Activated B cell treated with CpG ODN at 0.5 μM for 24 hours (primary cell): ENCODE measurements at regions not wholly inside any gene's neighbourhood (a gene's known extent, or its start where the extent isn't known, plus 50 kb on each side); places are given as distances from the start of the nearest gene placed in this dataset.

Experiments
- ATAC-seq: fragments of 200-7000 bp; cut with Tn5 transposase; one replicate; pipeline ENCODE4 v1.10.0; 2021; ENCODE audit warnings: low read depth, mild to moderate bottlenecking, moderate library complexity
- CTCF ChIA-PET: fragments of 350-600 bp; sonication (Branson Sonifier 250); formaldehyde crosslinking; loops from one replicate; lab custom pipeline; 2021; ENCODE audit warnings: antibody characterized with exemption; lab: Charles Lee
- POLR2A ChIA-PET: fragments of 350-600 bp; sonication (Branson Sonifier 250); formaldehyde crosslinking; loops from one replicate; lab custom pipeline; 2021; ENCODE audit warnings: antibody characterized with exemption; lab: Charles Lee
- DNase-seq: peaks from one replicate; pipeline ENCODE4 v3.0.0; 2022
- H3K27ac Mint-ChIP-seq: one replicate; pipeline ENCODE4 v1.8.0; 2020; ENCODE audit warnings: mixed read lengths
- H3K27me3 Mint-ChIP-seq: one replicate; pipeline ENCODE4 v1.8.0; 2021; ENCODE audit warnings: mixed read lengths
- H3K36me3 Mint-ChIP-seq: one replicate; pipeline ENCODE4 v1.8.0; 2021; ENCODE audit warnings: low read depth, mixed read lengths
- H3K4me1 Mint-ChIP-seq: one replicate; pipeline ENCODE4 v1.8.0; 2021; ENCODE audit warnings: mixed read lengths
- H3K4me3 Mint-ChIP-seq: one replicate; pipeline ENCODE4 v1.8.0; 2020; ENCODE audit warnings: mild to moderate bottlenecking, mixed read lengths
- H3K9me3 Mint-ChIP-seq: one replicate; pipeline ENCODE4 v1.8.0; 2020; ENCODE audit warnings: mixed read lengths
- CTCF ChIP-seq: fragments of 200-600 bp; IDR thresholded peaks from one replicate; pipeline ENCODE4 v1.8.0; 2022; ENCODE audit warnings: antibody characterized with exemption, mild to moderate bottlenecking
- intact Hi-C: fragments of 100-400 bp; cut with micrococcal nuclease; formaldehyde crosslinking; loops from one replicate; pipeline ENCODE4 v1.15.1; 2024

GRCh38 chr16:27685807-27686206 is 135.9 kb downstream of the KATNIP start:
- POLR2A ChIA-PET = no interaction called here
- intact Hi-C loops = no loop called here

GRCh38 chr16:27686926-27687325 is 137.0 kb downstream of the KATNIP start:
- Mint-ChIP-seq H3K9me3 (no peaks in the 10 kb centered on the region), H3K27ac (no peak overlapping the region), H3K27me3 (no peaks in the 10 kb centered on the region), H3K4me1 (no peaks in the 10 kb centered on the region), H3K4me3 (no peak overlapping the region), H3K36me3 (peaks cover 23% of the 10 kb centered on the region)
- ATAC-seq (no peak), DNase-seq (no peak)
- POLR2A ChIA-PET = no interaction called here
- intact Hi-C loops = no loop called here
- CTCF ChIA-PET = no interaction called here
- no peak for TF ChIP-seq CTCF

More at GRCh38 chr16:27685807-27686206, 135.9 kb downstream of the KATNIP start:
- Mint-ChIP-seq H3K36me3 (peaks cover 33% of the 10 kb centered on the region), H3K9me3 (no peaks in the 10 kb centered on the region), H3K27me3 (no peaks in the 10 kb centered on the region), H3K27ac (no peak overlapping the region), H3K4me1 (no peaks in the 10 kb centered on the region), H3K4me3 (no peak overlapping the region)
- no peak for ATAC-seq
- no peak for DNase-seq
- CTCF ChIA-PET = no interaction called here
- TF ChIP-seq CTCF = no peak

GRCh38 chr16:27687605-27688004 is 137.7 kb downstream of the KATNIP start:
- DNase-seq = no peak
- POLR2A ChIA-PET = no interaction called here
- Mint-ChIP-seq H3K4me1 (no peaks in the 10 kb centered on the region), H3K9me3 (no peaks in the 10 kb centered on the region), H3K27ac (no peak overlapping the region), H3K36me3 (peaks cover 17% of the 10 kb centered on the region), H3K4me3 (no peak overlapping the region), H3K27me3 (no peaks in the 10 kb centered on the region)
- intact Hi-C loops = no loop called here
- TF ChIP-seq CTCF = no peak
- CTCF ChIA-PET = no interaction called here
- ATAC-seq = no peak

GRCh38 chr16:27689711-27690110 is 139.8 kb downstream of the KATNIP start:
- TF ChIP-seq CTCF = no peak
- CTCF ChIA-PET = no interaction called here
- Mint-ChIP-seq H3K36me3 (peaks cover 5% of the 10 kb centered on the region), H3K4me3 (no peak overlapping the region), H3K9me3 (no peaks in the 10 kb centered on the region), H3K27me3 (no peaks in the 10 kb centered on the region), H3K27ac (no peak overlapping the region), H3K4me1 (no peaks in the 10 kb centered on the region)
- intact Hi-C loops = no loop called here
- ATAC-seq (no peak), DNase-seq (no peak)
- POLR2A ChIA-PET = no interaction called here

- DNase-seq = no peak
- no peaks in the 10 kb centered on the region for H3K4me1 Mint-ChIP-seq
- intact Hi-C loops = no loop called here
- H3K27ac Mint-ChIP-seq = no peak overlapping the region
- ATAC-seq = no peak
- no peak overlapping the region for H3K4me3 Mint-ChIP-seq
- H3K9me3 Mint-ChIP-seq = no peaks in the 10 kb centered on the region
- H3K36me3 Mint-ChIP-seq = peaks cover 3% of the 10 kb centered on the region
- CTCF ChIA-PET = no interaction called here
- no peaks in the 10 kb centered on the region for H3K27me3 Mint-ChIP-seq
- no peak for TF ChIP-seq CTCF
- POLR2A ChIA-PET = no interaction called here
These were observed 140.7 kb downstream of the KATNIP start for GRCh38 chr16:27690608-27691007.
